GM19238 (cell line): ENCODE measurements at regions not wholly inside any gene's neighbourhood (a gene's known extent, or its start where the extent isn't known, plus 50 kb on each side); places are given as distances from the start of the nearest gene placed in this dataset.
"Not testable (repeated sequence)": the region's sequence is repeated elsewhere in the genome, so short reads cannot be mapped to it uniquely, and the experiment has no call there.

Experiments used
- DNase-seq: peaks from one replicate; pipeline ENCODE4 v3.0.0; 2011; ENCODE audit warnings: low spot score; ENCODE audit not compliant: insufficient read length

DNA sequence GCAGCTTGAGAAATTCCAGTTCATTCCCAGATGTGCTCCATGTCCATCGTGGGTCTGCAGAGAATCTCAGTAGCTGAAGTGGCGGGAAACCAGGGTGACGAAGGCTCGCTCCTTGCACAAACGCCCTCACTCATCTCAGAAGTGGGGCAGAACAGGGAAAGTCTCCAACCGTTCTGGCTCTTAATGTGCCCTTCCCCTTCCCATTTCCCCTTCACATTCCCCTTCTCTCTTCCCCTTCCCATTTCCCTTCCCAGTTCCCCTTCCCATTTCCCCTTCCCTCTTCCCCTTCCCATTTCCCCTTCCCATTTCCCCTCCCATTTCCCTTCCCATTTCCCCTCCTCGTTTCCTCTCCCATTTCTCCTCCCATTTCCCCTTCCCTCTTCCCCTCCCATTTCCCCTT, 108.5 kb downstream of the OLFM1 start:
- DNase-seq: not testable (repeated sequence)

DNA sequence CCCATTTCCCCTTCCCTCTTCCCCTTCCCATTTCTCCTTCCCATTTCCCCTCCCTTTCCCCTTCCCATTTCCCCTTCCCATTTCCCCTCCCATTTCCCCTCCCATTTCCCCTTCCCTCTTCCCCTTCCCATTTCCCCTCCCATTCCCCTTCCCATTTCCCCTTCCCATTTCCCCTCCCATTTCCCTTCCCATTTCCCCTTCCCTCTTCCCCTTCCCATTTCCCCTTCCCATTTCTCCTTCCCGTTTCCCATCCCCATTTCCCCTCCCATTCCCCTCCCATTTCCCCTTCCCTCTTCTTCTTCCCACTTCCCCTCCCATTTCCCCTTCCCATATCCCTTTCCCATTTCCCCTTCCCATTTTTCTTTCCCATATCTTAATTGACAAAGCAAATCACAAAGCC, 109.0 kb downstream of the OLFM1 start:
- no peak for DNase-seq

DNA sequence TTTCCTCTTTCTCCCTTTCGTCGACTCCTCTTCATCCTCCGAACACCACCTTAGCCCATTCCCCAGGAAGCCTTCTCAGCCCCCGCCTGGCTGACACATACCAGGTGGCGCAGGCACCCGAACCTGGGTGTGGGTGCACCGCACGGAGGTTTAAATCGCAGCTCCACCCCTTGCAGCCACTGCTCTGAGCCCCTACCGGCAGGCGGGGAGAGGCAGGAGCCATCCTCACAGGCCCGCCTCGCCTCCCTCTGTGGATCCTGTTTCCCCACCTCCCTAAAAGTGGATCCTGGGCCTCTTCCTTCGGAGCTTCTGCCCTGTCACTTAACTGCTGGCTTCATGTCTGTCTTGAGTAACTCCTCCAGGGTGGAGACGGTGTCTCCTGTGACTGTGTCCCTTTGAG, 110.7 kb downstream of the OLFM1 start:
- no peak for DNase-seq

- no peak for DNase-seq
Measured at GRCh38 chr9:135198586-135199285, 111.3 kb downstream of the OLFM1 start.

GRCh38 chr9:135199489-135199888, 112.0 kb downstream of the OLFM1 start:
- DNase-seq: no peak

DNA sequence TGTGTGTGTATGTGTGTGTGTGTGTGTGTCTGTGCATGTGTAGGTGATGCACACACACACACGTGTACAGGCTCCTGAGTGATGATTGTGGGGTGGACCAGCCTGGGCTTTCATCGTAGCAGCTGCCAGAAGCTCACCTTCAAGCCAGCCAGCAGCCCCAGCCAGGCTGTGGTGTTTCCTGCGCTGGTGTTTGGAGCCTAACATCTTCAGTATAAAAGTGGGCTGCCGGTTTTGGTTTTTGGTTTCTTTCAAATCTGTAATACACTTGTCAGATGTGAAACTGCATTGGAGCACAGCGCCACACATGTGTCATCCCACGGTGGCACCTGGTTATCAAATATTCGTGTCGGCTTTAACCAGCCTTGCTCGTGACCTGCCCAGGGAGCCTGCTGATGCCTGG, 114.2 kb downstream of the OLFM1 start:
- no peak for DNase-seq

DNA sequence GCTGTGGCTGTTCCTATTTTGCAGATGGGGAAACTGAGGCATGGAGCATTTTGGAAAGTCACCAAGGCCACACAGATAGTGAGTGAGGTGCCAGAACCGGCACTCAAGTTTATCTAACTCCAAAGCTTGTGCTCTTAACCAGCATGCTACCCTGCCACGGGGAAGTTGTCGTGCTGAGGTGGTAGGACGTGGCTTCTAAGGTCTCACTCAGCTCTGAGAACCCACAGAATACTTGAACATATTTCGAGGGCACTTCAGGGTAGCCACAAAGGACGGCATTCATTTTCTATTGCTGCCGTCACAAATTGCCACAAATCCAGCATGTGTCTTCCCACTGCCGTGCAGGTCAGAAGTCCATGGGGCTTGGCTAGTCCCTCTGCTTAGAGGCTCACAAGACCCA, 116.7 kb downstream of the OLFM1 start:
- DNase-seq: no peak

GRCh38 chr9:135209136-135209535, 121.7 kb downstream of the OLFM1 start:
- DNase-seq: no peak

- no peak for DNase-seq
Measured at GRCh38 chr9:135209852-135210251, 122.4 kb downstream of the OLFM1 start.

DNA sequence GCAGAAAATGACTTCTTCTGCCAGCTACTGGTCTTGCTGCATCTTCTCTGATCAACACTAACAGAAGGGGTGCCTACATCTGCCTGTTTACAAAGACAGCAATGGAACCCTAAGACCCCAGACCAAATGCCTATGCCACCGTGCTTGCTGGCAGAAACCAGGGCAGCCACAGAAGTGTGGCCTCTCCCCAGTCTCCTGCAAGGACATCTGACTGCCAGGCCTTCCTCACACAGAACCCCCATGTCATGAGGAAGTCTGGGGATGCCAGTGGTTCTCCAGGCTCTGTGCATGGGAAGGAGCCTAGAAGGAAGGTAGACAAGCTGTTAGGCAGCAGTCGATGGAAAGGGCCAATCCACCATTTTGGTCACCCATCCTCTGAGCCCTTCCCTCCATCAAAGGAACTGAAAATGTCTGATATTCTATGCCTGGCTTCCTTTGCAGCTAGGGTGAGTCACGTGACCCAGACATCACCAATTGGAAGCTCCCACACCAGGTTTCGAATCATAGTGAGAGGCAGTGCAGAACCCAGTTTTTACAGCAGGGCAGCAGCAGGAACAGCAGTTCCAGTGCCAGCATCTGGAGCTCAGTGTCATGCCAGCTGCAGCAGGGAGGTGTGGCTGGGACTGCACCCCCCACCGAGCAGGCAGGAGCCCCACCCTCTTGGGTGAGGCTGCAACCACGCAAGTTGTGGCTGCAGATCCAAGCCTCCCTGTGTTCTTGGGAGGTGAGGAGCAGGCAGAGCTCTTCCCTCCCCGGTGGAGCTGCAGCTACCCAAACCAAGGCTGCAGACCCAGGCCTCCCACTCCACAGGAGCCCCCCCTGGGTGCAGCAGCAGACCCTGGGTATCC, 123.4 kb downstream of the OLFM1 start:
- no peak for DNase-seq

GRCh38 chr9:135211524-135211890, 124.0 kb downstream of the OLFM1 start:
- no peak for DNase-seq

- no peak for DNase-seq
Measured at GRCh38 chr9:135212961-135213360, 125.5 kb downstream of the OLFM1 start.

DNA sequence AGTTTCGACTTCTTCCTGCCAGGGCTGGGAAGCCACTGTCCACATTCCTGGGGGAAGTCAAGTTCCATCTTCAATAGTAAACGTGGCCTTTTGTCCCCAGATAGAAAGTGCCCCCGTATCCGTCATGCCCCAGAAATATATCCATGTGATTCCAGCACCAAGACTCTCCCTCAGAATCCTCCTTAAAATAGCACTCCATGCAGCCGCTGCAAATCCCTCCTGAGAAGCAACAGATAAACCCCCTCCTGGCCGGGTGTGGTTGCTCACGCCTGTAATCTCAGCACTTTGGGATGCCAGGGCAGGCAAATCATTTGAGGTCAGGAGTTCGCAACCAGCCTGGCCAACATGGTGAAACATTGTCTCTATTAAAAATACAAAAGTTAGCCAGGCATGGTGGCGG, 126.1 kb downstream of the OLFM1 start:
- DNase-seq: no peak

DNA sequence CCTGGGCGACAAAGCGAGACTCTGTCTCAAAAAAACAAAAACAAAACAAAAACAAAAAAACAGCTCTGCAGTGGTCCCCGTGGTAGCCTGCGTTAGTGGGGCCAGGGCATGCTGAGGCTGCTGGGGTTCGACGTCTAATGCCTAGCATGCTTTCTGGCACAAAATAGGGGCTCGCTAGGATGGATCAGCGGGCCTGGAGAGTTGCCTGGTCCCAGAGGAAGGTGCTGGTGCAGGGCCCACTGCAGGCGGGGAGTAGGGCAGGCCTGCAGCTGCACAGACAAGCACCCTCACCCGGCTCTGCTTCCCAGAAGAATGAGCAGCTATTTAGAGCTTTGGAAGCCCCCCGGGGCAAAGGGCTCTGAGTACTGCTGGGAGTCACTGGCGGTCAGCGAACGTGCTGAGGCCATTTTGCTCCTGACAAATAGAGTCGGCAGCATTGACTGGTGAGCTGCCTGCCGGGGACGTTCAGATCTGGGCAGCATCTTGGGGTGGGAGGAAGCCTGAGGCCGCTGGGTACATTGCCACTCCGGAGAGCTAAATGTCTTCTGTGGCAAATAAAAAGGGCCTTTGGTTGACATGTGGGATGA, 126.7 kb downstream of the OLFM1 start:
- no peak for DNase-seq

GRCh38 chr9:135214706-135215105, 127.2 kb downstream of the OLFM1 start:
- DNase-seq: no peak

DNA sequence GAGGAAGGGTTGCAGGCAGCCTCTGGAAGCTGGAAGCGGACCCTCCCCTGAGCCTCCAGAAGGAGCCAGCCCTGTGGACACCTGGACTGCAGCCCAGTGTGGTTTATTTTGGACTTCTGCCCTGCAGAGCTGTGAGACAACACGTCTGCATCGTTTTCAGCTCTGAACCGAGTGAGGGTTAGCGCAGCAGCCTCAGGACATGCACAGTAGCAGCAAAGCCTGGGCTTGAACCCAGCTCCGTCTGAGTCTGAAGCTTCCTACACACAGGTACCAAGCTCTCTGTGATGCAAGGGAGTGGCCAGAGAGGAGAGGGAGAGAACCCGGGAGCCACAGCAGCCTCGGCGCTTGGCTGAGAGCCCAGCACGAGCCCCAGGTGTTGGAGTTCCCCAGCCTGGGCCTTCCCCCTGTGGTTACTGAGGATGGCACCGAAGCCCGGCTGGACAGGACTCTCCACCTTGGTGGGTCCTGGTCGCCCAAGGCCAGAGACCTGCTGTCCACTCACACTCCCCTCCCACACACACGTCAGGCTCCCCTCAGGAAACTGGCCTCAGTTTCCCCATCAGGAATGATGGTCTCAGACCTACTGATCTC, 128.2 kb downstream of the OLFM1 start:
- DNase-seq: no peak

- no peak for DNase-seq
Measured at GRCh38 chr9:135216236-135216635, 128.8 kb downstream of the OLFM1 start.

DNA sequence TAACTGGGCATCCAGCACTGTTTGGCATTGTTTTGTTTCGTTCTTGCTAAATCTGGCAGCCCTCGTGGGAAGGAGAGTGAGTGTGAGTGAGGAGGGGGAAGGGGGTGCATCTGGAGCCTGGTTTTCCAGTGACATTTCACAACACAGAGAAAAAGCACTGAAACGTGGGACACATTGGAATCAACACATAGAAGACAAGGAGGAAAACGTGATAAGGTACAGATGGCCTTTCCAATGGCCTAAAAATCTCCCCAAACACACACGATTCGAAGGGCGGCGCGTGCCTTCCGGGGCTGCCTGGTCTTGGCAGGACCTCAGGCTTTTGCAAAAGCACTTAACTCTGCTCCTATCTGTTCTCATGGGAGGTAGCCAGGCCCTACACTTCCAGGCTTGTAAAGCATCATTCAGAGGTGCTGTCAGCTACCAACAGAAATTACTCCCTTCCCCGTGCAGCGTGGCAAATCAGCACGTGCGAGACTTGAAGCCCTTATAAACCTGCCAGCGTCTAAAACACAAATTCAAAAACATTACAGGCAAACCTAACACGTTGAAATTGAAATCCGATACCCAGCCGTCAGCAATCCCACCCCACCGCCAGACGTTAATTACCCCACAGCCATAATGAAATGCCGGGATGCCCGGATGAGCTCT, 129.4 kb downstream of the OLFM1 start:
- DNase-seq: no peak

GRCh38 chr9:135217836-135218235, 130.4 kb downstream of the OLFM1 start:
- no peak for DNase-seq

DNA sequence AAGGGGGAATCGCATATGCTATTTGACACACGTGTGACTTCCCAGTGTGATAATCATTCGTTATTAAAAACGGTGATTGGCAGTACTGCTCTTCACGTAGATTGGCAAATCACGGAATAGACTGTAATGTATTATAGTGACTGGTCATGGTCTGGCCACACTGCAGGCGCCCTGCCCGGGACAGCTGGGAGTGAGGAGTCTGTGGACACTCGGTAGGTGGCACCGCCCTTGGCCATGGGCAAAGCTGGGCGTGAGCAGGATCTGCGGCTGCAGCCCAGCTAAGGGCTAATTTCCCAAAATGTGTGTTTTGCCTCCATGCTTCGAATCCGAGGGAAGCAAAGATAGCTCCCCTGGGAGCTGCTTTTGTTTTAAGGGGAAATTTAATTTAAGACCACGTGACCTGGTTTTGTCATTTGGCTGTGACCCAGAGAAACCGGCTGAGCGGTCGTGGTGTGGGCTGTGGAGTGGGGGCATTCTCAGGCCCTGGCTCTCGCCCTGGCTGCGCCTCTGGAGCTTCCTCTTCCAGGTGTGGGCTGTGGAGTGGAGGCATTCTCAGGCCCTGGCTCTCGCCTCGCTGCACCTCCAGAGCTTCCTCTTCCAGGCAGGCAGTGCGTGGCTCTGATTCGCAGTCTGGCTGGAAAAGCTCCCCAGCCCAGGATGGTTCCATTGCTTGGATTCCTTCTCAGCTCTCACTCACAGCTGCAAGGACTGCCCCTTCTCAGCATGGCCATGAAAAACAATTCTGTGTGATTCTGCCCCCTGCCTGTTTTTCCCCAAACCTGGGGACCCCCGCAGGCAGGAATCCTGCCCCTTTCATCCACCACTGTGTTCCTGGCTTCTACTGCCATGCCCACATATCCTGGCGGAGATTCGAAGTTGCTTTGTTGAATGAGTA, 131.1 kb downstream of the OLFM1 start:
- DNase-seq: no peak
